H1 (cell line): ENCODE measurements at regions not wholly inside any gene's neighbourhood (a gene's known extent, or its start where the extent isn't known, plus 50 kb on each side); places are given as distances from the start of the nearest gene placed in this dataset.

Experiments
- CBX5 ChIP-seq: fragments of 300-800, 300-1000 bp; sonication (generic); IDR thresholded peaks from 2 replicates; pipeline ENCODE4 v1.7.1; 2016; ENCODE audit warnings: antibody characterized with exemption, low read length, low read depth
- CEBPB ChIP-seq: IDR thresholded peaks from 2 replicates; pipeline ENCODE4 v1.6.1; 2012; ENCODE audit warnings: low read depth, low read length
- CTCF ChIP-seq, 3 experiments: IDR thresholded peaks; 1 replicate in 2 of 3; 2 replicates in 1 of 3; pipeline versions ENCODE4 v1.5.1 to v1.6.1; 2011; ENCODE audit warnings: low read length in 3 of 3, mild to moderate bottlenecking in 3 of 3, inconsistent platforms in 2 of 3, low read depth in 1 of 3, moderate library complexity in 1 of 3; ENCODE audit not compliant: insufficient read depth in 1 of 3; ENCODE audit errors: control extremely low read depth in 1 of 3
- EP300 ChIP-seq, 2 experiments: IDR thresholded peaks; 1 replicate in 1 of 2; 2 replicates in 1 of 2; pipeline ENCODE4 v1.6.1; 2011 to 2012; ENCODE audit warnings: low read depth in 2 of 2, low read length in 2 of 2, mild to moderate bottlenecking in 2 of 2, borderline replicate concordance in 1 of 2, inconsistent platforms in 1 of 2, moderate library complexity in 1 of 2
- EZH2 ChIP-seq: fragments of 200-600 bp; sonication (generic); IDR thresholded peaks from 2 replicates; pipeline ENCODE4 v1.7.1; 2012; ENCODE audit warnings: low read depth, mild to moderate bottlenecking, moderate library complexity, low read length, inconsistent platforms; ENCODE audit not compliant: severe bottlenecking
- FOSL1 ChIP-seq: IDR thresholded peaks from 2 replicates; pipeline ENCODE4 v1.6.1; 2011; ENCODE audit warnings: mild to moderate bottlenecking, low read depth, low read length, moderate library complexity; ENCODE audit not compliant: insufficient read depth
- GABPA ChIP-seq: IDR thresholded peaks from 2 replicates; pipeline ENCODE4 v1.6.1; 2011; ENCODE audit warnings: mild to moderate bottlenecking, low read length, moderate library complexity, borderline replicate concordance; ENCODE audit not compliant: insufficient read depth
- KDM5A ChIP-seq: fragments of 200-600 bp; IDR thresholded peaks from 2 replicates; pipeline ENCODE4 v1.7.1; 2012; ENCODE audit warnings: mild to moderate bottlenecking, low read length, inconsistent platforms, mixed read lengths
- POU5F1 ChIP-seq: IDR thresholded peaks from 2 replicates; pipeline ENCODE4 v1.6.1; 2011; ENCODE audit warnings: low read depth, mild to moderate bottlenecking, low read length, moderate library complexity
- RBBP5 ChIP-seq: IDR thresholded peaks from 2 replicates; pipeline ENCODE4 v1.7.1; 2012; ENCODE audit warnings: low read depth, mild to moderate bottlenecking, inconsistent platforms, low read length, moderate library complexity, borderline replicate concordance
- RFX5 ChIP-seq: IDR thresholded peaks from 2 replicates; pipeline ENCODE4 v1.6.1; 2011; ENCODE audit warnings: low read depth, low read length, improper control_type of control experiment, borderline replicate concordance
- SP1 ChIP-seq: IDR thresholded peaks from 2 replicates; pipeline ENCODE4 v1.6.1; 2011; ENCODE audit warnings: low read depth, low read length

GRCh38 chr6:28011722-28012121 lies 54.7 kb downstream of the OR2B6 start:
- no peak for TF ChIP-seq CTCF (IDR thresholded peaks at IDR 0.05; ENCODE audit: control extremely low read depth in 1 of 3, insufficient read depth in 1 of 3, low read depth in 1 of 3, low read length in 3 of 3)
- no peak for TF ChIP-seq SP1
- TF ChIP-seq RFX5: no peak
- TF ChIP-seq CEBPB: no peak
- TF ChIP-seq CBX5: no peak
- no peak for TF ChIP-seq EZH2
- TF ChIP-seq POU5F1: no peak
- no peak for TF ChIP-seq EP300 (IDR thresholded peaks at IDR 0.05; ENCODE audit: borderline replicate concordance in 1 of 2, low read depth in 2 of 2, low read length in 2 of 2)
- no peak for TF ChIP-seq KDM5A
- no peak for TF ChIP-seq GABPA
- TF ChIP-seq RBBP5: no peak
- TF ChIP-seq FOSL1: no peak
